ENCODE measurements at regions not wholly inside any gene's neighbourhood (a gene's known extent, or its start where the extent isn't known, plus 50 kb on each side); places are given as distances from the start of the nearest gene placed in this dataset.

DNA sequence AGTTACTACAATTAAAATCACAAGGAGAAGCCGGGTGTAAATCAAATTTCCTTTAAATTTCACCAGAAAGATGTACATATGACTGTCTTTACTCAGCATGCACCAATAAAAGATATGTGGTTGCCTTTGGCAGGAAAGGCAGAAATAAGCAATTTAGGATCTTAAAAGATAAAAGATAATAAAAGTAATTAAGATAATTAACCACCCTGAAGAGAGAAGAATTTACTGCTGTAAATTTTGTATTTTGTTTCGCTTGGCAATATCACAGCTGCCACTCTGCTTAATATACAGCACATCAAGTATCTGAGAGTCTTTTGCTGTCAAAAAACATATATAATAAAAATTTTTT is 411.9 kb downstream of the MN1 start:
- no peak overlapping the region for H3K4me3 Mint-ChIP-seq
- Histone ChIP-seq H3K4me1 (ENCODE audit: insufficient read depth, low read length) (no peaks in the 10 kb centered on the region), H3K9ac (ENCODE audit: extremely low read depth, insufficient read length, low read length) (no peak overlapping the region), H3K18ac (ENCODE audit: insufficient read length, low read depth, low read length) (no peak overlapping the region), H3K4me2 (ENCODE audit: insufficient read depth, insufficient read length, low read length) (no peak overlapping the region), H2BK120ac (ENCODE audit: low read depth, low read length, poor library complexity, severe bottlenecking) (no peak overlapping the region), H3K79me2 (ENCODE audit: insufficient read depth, low read length) (no peaks in the 10 kb centered on the region), H3K14ac (ENCODE audit: insufficient read depth, low read length) (no peak overlapping the region), H2BK5ac (ENCODE audit: insufficient read length, low read length) (no peak overlapping the region), H3K79me1 (ENCODE audit: insufficient read depth, low read depth, low read length, poor library complexity, severe bottlenecking) (no peaks in the 10 kb centered on the region), H3K9me3 (ENCODE audit: control insufficient read depth, low read depth, low read length) (no peaks in the 10 kb centered on the region), H2AFZ (ENCODE audit: low read length) (no peak overlapping the region), H2AK5ac (ENCODE audit: insufficient read length, low read length) (no peak overlapping the region), H3K56ac (ENCODE audit: insufficient read length, low read depth, low read length) (no peak overlapping the region), H3K23me2 (ENCODE audit: insufficient read length, low read depth, low read length, poor library complexity, severe bottlenecking) (no peaks in the 10 kb centered on the region), H3K4ac (ENCODE audit: low read depth, low read length) (no peak overlapping the region), H3K23ac (ENCODE audit: insufficient read length, low read depth, low read length) (no peak overlapping the region), H2BK15ac (ENCODE audit: low read depth, low read length) (no peak overlapping the region), H3K27ac (ENCODE audit: insufficient read length, low read depth, low read length) (no peak overlapping the region), H2BK12ac (ENCODE audit: insufficient read length, low read depth, low read length) (no peak overlapping the region), H4K8ac (replicated peaks; ENCODE audit: insufficient read length, low read depth, low read length) (no peak overlapping the region), H3T11ph (ENCODE audit: low read length) (no peak overlapping the region), H3K27me3 (ENCODE audit: insufficient read depth, low read length) (no peaks in the 10 kb centered on the region), H4K5ac (ENCODE audit: insufficient read length, low read depth, low read length) (no peak overlapping the region), H4K20me1 (ENCODE audit: control insufficient read depth, insufficient read depth, insufficient read length) (no peaks in the 10 kb centered on the region), H4K91ac (ENCODE audit: insufficient read length, low read depth, low read length) (no peak overlapping the region), H2BK20ac (ENCODE audit: low read depth, low read length, poor library complexity, severe bottlenecking) (no peak overlapping the region)
- no peak overlapping the region for H3K27ac Mint-ChIP-seq
- no peaks in the 10 kb centered on the region for H3K9me3 Mint-ChIP-seq
- no CpG with 5 or more reads among the region's 2 CpGs for WGBS (ENCODE audit: extremely low coverage, insufficient read length, low lambda C conversion rate)
- H3K4me1 Mint-ChIP-seq: peaks cover 6 to 20% of the 10 kb centered on the region in 2 experiments; a peak in 3 of 4 replicates
- H3K36me3 Mint-ChIP-seq (ENCODE audit: insufficient read depth in 1 of 3, low read depth in 3 of 3): no peaks in the 10 kb centered on the region
- no peak for DNase-seq
- TF ChIP-seq CTCF (conservative IDR thresholded peaks at IDR 0.05): no peak
- H3K27me3 Mint-ChIP-seq (ENCODE audit: low read depth): peaks cover 15% of the 10 kb centered on the region; the same call in 1 of the 2 replicates
